ENCODE measurements at regions not wholly inside any gene's neighbourhood (a gene's known extent, or its start where the extent isn't known, plus 50 kb on each side); places are given as distances from the start of the nearest gene placed in this dataset.

DNA sequence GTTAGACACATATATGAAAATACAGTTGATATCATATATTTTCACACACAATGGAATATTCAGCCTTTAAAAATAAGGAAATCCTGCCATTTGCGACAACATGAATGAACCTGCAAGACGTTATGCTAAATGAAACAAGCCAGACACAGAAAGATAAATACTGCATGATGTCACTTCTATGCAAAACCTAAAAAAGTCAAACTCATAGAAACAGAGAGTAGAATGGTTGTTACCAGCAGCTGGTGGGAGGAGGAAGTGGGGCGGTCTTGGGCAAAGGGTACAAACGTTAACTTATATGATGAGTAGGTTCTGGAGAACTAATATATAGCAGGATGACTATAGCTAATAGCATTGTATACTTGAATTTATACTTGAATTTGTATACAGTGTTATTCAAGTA, 213.2 kb upstream of the NR2F2 start:
- no peak for TF ChIP-seq SNAI2 (CRISPR knock-in tag; IDR thresholded peaks at IDR 0.05)
- TF ChIP-seq RARB (CRISPR knock-in tag; IDR thresholded peaks at IDR 0.05), result no peak
- no peak for TF ChIP-seq CSDC2 (CRISPR knock-in tag; IDR thresholded peaks at IDR 0.05)
- ATAC-seq, result no peak

- TF ChIP-seq GLIS3 (CRISPR knock-in tag; IDR thresholded peaks at IDR 0.05), result no peak
- no peak for TF ChIP-seq ZC3H10 (CRISPR knock-in tag; IDR thresholded peaks at IDR 0.05)
- TF ChIP-seq PPARA (CRISPR knock-in tag; IDR thresholded peaks at IDR 0.05; ENCODE audit: borderline replicate concordance), result no peak
- no peak for TF ChIP-seq TSHZ2 (CRISPR knock-in tag; IDR thresholded peaks at IDR 0.05)
- TF ChIP-seq RARB (CRISPR knock-in tag; IDR thresholded peaks at IDR 0.05), result no peak
- TF ChIP-seq ZNF8 (CRISPR knock-in tag; IDR thresholded peaks at IDR 0.05), result no peak
- TF ChIP-seq, protein P1, sequence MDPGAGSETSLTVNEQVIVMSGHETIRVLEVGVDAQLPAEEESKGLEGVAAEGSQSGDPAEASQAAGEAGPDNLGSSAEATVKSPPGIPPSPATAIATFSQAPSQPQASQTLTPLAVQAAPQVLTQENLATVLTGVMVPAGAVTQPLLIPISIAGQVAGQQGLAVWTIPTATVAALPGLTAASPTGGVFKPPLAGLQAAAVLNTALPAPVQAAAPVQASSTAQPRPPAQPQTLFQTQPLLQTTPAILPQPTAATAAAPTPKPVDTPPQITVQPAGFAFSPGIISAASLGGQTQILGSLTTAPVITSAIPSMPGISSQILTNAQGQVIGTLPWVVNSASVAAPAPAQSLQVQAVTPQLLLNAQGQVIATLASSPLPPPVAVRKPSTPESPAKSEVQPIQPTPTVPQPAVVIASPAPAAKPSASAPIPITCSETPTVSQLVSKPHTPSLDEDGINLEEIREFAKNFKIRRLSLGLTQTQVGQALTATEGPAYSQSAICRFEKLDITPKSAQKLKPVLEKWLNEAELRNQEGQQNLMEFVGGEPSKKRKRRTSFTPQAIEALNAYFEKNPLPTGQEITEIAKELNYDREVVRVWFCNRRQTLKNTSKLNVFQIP (CRISPR knock-in tag; IDR thresholded peaks at IDR 0.05; ENCODE audit: borderline replicate concordance, low read depth), result no peak
- ATAC-seq, result no peak
These were observed 210.8 kb upstream of the NR2F2 start for GRCh38 chr15:96119734-96120133.

- no peak for TF ChIP-seq ZC3H10 (CRISPR knock-in tag; IDR thresholded peaks at IDR 0.05)
- TF ChIP-seq BACH2 (CRISPR knock-in tag; IDR thresholded peaks at IDR 0.05; ENCODE audit: borderline replicate concordance), result no peak
- no peak for TF ChIP-seq CSDC2 (CRISPR knock-in tag; IDR thresholded peaks at IDR 0.05)
- no peak for TF ChIP-seq TOX (CRISPR knock-in tag; IDR thresholded peaks at IDR 0.05; ENCODE audit: borderline replicate concordance)
- TF ChIP-seq, protein P1 (CRISPR knock-in tag; IDR thresholded peaks at IDR 0.05; ENCODE audit: borderline replicate concordance, low read depth), result no peak
- TF ChIP-seq ZFP3 (CRISPR knock-in tag; IDR thresholded peaks at IDR 0.05), result no peak
- no peak for TF ChIP-seq ESRRG (CRISPR knock-in tag; IDR thresholded peaks at IDR 0.05)
- ATAC-seq, result no peak
These were observed 209.2 kb upstream of the NR2F2 start for GRCh38 chr15:96121086-96121920.

GRCh38 chr15:96122077-96123027, 208.1 kb upstream of the NR2F2 start:
- ATAC-seq, result no peak
- no peak for TF ChIP-seq ESRRG (CRISPR knock-in tag; IDR thresholded peaks at IDR 0.05)
- TF ChIP-seq BACH2 (CRISPR knock-in tag; IDR thresholded peaks at IDR 0.05; ENCODE audit: borderline replicate concordance), result no peak

- ATAC-seq, result no peak
- TF ChIP-seq ZNF8 (CRISPR knock-in tag; IDR thresholded peaks at IDR 0.05) (no peak), RARB (CRISPR knock-in tag; IDR thresholded peaks at IDR 0.05) (no peak), ESRRG (CRISPR knock-in tag; IDR thresholded peaks at IDR 0.05) (no peak), PATZ1 (CRISPR knock-in tag; IDR thresholded peaks at IDR 0.05; ENCODE audit: borderline replicate concordance) (no peak)
These were observed 207.5 kb upstream of the NR2F2 start for GRCh38 chr15:96123028-96123400.

Data from SK-N-SH treated with all-trans-retinoic acid at 6 μM for 48 hours (cell line).